ENCODE measurements at regions not wholly inside any gene's neighbourhood (a gene's known extent, or its start where the extent isn't known, plus 50 kb on each side); places are given as distances from the start of the nearest gene placed in this dataset.
"Not testable (repeated sequence)": the region's sequence is repeated elsewhere in the genome, so short reads cannot be mapped to it uniquely, and the experiment has no call there.

DNA sequence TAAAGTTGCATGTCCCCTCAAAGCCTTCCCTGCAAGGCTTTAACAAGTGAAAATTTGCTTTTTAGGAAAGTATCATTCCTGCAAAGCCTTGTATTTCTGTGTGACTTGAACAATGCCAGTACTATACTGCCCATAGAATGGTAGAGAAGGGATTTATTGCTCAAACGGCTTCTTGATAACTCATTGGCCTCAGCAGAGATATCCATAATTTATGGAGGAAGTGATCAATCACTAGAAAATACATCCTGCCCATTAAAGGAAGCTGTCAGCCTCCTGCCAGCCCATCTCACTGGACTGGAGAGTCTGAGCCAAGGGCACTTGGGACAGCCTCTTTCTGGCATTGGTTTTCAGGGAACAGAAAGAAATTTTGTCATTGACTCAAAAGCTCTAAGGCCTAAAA is 152.6 kb downstream of the XPNPEP1 start:
- Histone ChIP-seq H3K9me3 (ENCODE audit: control insufficient read depth in 2 of 2, insufficient read depth in 1 of 2, low read length in 1 of 2) (no peaks in the 10 kb centered on the region), H3K36me3 (ENCODE audit: control insufficient read depth in 2 of 2, insufficient read depth in 2 of 2, low read length in 1 of 2) (no peaks in the 10 kb centered on the region), H3K27ac (ENCODE audit: low read depth in 1 of 2, low read length in 1 of 2) (no peak overlapping the region), H3K27me3 (ENCODE audit: control insufficient read depth in 2 of 2, insufficient read depth in 1 of 2, low read length in 1 of 2) (no peaks in the 10 kb centered on the region), H3K4me3 (ENCODE audit: low read length in 2 of 2) (no peak overlapping the region), H3K4me1 (ENCODE audit: control insufficient read depth in 2 of 2, insufficient read depth in 2 of 2, low read length in 2 of 2) (no peaks in the 10 kb centered on the region)
- WGBS, result 8% methylated on average over 1 of the region's 1 CpG
- DNase-seq (ENCODE audit: low read depth in 6 of 9, low spot score in 9 of 9), result no peak

DNA sequence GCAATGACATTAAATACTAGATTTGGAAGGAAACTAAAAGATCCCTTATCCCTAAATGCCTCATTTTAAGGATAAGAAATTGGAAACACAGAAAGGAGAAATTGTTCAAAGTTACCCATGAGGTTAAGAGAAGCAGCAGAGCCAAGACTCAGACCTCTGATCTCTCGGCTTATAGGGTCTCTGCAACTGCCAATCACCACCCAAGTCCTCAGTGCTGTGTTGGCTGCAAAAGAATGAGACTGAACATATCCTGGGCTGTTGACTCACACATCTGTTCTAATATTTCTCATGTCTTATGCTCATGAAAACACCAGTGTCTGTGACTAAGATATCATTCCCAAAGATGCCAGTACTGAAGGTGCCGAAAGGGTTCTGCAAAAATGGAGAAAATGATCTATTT is 153.3 kb downstream of the XPNPEP1 start:
- Histone ChIP-seq H3K36me3 (ENCODE audit: control insufficient read depth in 2 of 2, insufficient read depth in 2 of 2, low read length in 1 of 2) (no peaks in the 10 kb centered on the region), H3K27ac (ENCODE audit: low read depth in 1 of 2, low read length in 1 of 2) (no peak overlapping the region), H3K27me3 (ENCODE audit: control insufficient read depth in 2 of 2, insufficient read depth in 1 of 2, low read length in 1 of 2) (no peaks in the 10 kb centered on the region), H3K9me3 (ENCODE audit: control insufficient read depth in 2 of 2, insufficient read depth in 1 of 2, low read length in 1 of 2) (no peaks in the 10 kb centered on the region), H3K4me3 (ENCODE audit: low read length in 2 of 2) (no peak overlapping the region), H3K4me1 (ENCODE audit: control insufficient read depth in 2 of 2, insufficient read depth in 2 of 2, low read length in 2 of 2) (no peaks in the 10 kb centered on the region)
- no peak for DNase-seq (ENCODE audit: low read depth in 6 of 9, low spot score in 9 of 9)
- whole genome bisulfite sequencing, result 89% methylated on average over 2 of the region's 2 CpGs

DNA sequence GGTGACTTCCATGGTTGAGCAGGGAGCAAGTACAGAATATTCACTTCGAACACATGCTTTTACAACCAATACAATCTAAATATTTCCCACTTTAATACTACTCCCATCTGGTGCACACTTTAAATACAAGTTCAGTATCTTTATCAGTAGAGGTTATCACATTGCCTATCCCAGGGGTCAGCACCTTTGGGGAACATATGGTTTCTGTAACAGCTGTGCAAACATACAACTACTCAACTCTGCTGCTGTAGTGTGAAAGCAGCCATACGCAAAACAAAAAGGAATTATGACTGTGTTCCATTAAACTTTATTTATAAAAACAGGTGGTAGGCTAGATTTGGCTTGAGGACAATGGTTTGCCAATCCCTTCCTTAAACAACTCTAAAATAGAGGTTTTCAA is 157.5 kb downstream of the XPNPEP1 start:
- H3K36me3 ChIP-seq (ENCODE audit: control insufficient read depth in 2 of 2, insufficient read depth in 2 of 2, low read length in 1 of 2), result no peaks in the 10 kb centered on the region
- no peak overlapping the region for H3K4me3 ChIP-seq (ENCODE audit: low read length in 2 of 2)
- no peaks in the 10 kb centered on the region for H3K27me3 ChIP-seq (ENCODE audit: control insufficient read depth in 2 of 2, insufficient read depth in 1 of 2, low read length in 1 of 2)
- DNase-seq (ENCODE audit: low read depth in 6 of 9, low spot score in 9 of 9), result no peak
- no peaks in the 10 kb centered on the region for H3K4me1 ChIP-seq (ENCODE audit: control insufficient read depth in 2 of 2, insufficient read depth in 2 of 2, low read length in 2 of 2)
- WGBS, result 97% methylated on average over 2 of the region's 2 CpGs
- H3K9me3 ChIP-seq (ENCODE audit: control insufficient read depth in 2 of 2, insufficient read depth in 1 of 2, low read length in 1 of 2), result no peaks in the 10 kb centered on the region
- no peak overlapping the region for H3K27ac ChIP-seq (ENCODE audit: low read depth in 1 of 2, low read length in 1 of 2)

DNA sequence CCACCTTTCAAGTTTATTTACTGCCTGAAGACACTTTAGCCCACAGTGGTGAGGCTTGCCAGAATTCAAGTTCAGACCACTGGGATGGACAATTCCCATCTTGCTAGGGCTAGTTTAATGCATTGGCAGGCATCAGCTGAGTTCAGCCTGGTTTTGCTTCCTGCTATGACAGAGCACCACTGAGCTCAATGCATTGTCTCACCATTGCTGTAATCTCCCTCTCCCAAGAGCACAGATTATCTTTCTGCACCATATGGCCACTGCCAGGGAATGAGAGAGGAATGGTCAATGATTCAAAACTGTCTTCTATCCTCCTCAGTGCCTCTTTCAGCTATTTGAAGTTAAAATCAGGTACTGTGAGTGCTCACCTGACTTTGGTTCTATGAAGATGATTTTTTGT is 160.8 kb downstream of the XPNPEP1 start:
- H3K4me1 ChIP-seq (ENCODE audit: control insufficient read depth in 2 of 2, insufficient read depth in 2 of 2, low read length in 2 of 2), result no peaks in the 10 kb centered on the region
- no peaks in the 10 kb centered on the region for H3K27me3 ChIP-seq (ENCODE audit: control insufficient read depth in 2 of 2, insufficient read depth in 1 of 2, low read length in 1 of 2)
- no peak for DNase-seq (ENCODE audit: low read depth in 6 of 9, low spot score in 9 of 9)
- H3K9me3 ChIP-seq (ENCODE audit: control insufficient read depth in 2 of 2, insufficient read depth in 1 of 2, low read length in 1 of 2), result no peaks in the 10 kb centered on the region
- H3K36me3 ChIP-seq (ENCODE audit: control insufficient read depth in 2 of 2, insufficient read depth in 2 of 2, low read length in 1 of 2), result no peaks in the 10 kb centered on the region
- H3K27ac ChIP-seq (ENCODE audit: low read depth in 1 of 2, low read length in 1 of 2), result no peak overlapping the region
- H3K4me3 ChIP-seq (ENCODE audit: low read length in 2 of 2), result no peak overlapping the region

DNA sequence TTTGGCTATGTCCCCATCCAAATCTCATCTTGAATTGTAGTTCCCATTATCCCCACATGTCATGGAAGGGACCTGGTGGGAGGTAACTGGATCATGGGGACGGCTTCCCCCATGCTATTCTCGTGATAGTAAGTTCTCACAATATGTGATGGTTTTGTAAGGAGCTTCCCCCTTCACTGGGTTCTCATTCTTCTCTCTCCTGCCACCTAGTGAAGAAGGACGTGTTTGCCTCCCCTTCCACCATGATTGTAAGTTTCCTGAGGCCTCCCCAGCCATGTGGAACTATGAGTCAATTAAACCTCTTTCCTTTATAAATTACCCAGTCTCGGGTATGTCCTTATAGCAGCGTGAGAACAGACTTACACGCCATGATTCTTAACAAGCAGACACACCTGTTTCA is 165.6 kb downstream of the XPNPEP1 start:
- not testable (repeated sequence) for H3K27me3 ChIP-seq (ENCODE audit: control insufficient read depth in 2 of 2, insufficient read depth in 1 of 2, low read length in 1 of 2); H3K9me3 ChIP-seq (ENCODE audit: control insufficient read depth in 2 of 2, insufficient read depth in 1 of 2, low read length in 1 of 2); H3K4me3 ChIP-seq (ENCODE audit: low read length in 2 of 2); H3K36me3 ChIP-seq (ENCODE audit: control insufficient read depth in 2 of 2, insufficient read depth in 2 of 2, low read length in 1 of 2); H3K4me1 ChIP-seq (ENCODE audit: control insufficient read depth in 2 of 2, insufficient read depth in 2 of 2, low read length in 2 of 2); DNase-seq (ENCODE audit: low read depth in 6 of 9, low spot score in 9 of 9); H3K27ac ChIP-seq (ENCODE audit: low read depth in 1 of 2, low read length in 1 of 2)
- 80% methylated on average over 6 of the region's 6 CpGs for WGBS

DNA sequence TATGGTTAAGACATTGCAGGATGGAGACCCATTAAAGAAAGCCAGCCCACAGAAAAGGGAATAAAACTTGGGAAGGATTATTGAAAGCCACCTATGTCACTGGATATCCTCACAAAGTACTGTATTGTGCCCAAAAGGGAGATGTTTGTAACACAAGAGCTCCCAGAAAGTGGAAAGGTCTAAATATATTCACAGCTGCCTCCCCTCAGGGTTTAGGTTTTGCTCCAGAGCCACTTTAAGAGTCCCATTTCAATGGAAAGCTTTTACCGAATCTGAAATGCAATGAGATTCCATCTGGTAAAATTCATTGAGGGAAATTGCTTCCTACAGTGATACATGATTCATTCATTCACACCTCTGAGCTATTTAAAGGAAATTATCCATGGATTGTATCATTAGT is 176.4 kb downstream of the XPNPEP1 start:
- Histone ChIP-seq H3K9me3 (ENCODE audit: control insufficient read depth in 2 of 2, insufficient read depth in 1 of 2, low read length in 1 of 2) (no peaks in the 10 kb centered on the region), H3K4me1 (ENCODE audit: control insufficient read depth in 2 of 2, insufficient read depth in 2 of 2, low read length in 2 of 2) (no peaks in the 10 kb centered on the region), H3K27ac (ENCODE audit: low read depth in 1 of 2, low read length in 1 of 2) (no peak overlapping the region), H3K27me3 (ENCODE audit: control insufficient read depth in 2 of 2, insufficient read depth in 1 of 2, low read length in 1 of 2) (no peaks in the 10 kb centered on the region), H3K4me3 (ENCODE audit: low read length in 2 of 2) (no peak overlapping the region), H3K36me3 (ENCODE audit: control insufficient read depth in 2 of 2, insufficient read depth in 2 of 2, low read length in 1 of 2) (no peaks in the 10 kb centered on the region)
- WGBS, result 87% methylated on average over 1 of the region's 1 CpG
- DNase-seq (ENCODE audit: low read depth in 6 of 9, low spot score in 9 of 9), result no peak

DNA sequence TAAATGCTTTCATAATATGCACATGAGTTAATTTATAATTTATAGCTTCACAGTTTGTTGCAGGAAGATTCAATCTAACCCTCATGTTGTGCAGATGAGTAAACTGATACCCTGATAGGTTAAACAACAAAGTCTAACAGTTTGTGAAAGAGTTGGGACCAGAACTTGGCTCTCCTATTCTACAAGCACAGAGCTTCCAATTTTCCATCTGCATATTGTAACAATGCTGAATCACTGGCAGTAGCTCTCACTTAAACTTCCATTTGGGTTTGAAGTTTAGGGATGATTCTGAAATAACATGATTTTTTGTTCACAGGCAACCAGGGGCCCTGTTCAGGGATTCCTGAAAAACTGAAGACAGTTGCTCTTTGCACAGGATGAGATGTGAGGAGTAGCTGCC is 179.3 kb downstream of the XPNPEP1 start:
- H3K27me3 ChIP-seq (ENCODE audit: control insufficient read depth in 2 of 2, insufficient read depth in 1 of 2, low read length in 1 of 2), result no peaks in the 10 kb centered on the region
- H3K27ac ChIP-seq (ENCODE audit: low read depth in 1 of 2, low read length in 1 of 2), result no peak overlapping the region
- no peak overlapping the region for H3K4me3 ChIP-seq (ENCODE audit: low read length in 2 of 2)
- DNase-seq (ENCODE audit: low read depth in 6 of 9, low spot score in 9 of 9), result no peak
- no peaks in the 10 kb centered on the region for H3K9me3 ChIP-seq (ENCODE audit: control insufficient read depth in 2 of 2, insufficient read depth in 1 of 2, low read length in 1 of 2)
- H3K36me3 ChIP-seq (ENCODE audit: control insufficient read depth in 2 of 2, insufficient read depth in 2 of 2, low read length in 1 of 2), result no peaks in the 10 kb centered on the region
- H3K4me1 ChIP-seq (ENCODE audit: control insufficient read depth in 2 of 2, insufficient read depth in 2 of 2, low read length in 2 of 2), result no peaks in the 10 kb centered on the region

DNA sequence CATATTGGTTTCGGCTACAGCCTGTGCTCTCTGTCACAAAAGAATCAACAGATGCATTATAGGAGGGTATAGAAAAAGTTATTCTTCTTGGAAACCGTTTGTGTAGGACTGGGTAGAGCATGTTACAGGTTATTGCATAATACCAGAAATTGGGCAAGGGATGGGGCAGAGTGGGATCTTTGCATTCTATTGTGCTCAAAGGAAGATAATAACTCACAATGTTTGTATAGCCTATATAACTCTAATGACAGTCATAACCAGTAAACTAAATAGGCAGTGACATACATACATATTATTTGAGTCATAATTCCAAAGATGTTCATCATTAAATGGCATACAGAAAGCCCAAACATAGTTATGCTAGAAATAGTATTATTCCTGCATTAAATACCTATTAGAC is 179.7 kb downstream of the XPNPEP1 start:
- DNase-seq (ENCODE audit: low read depth in 6 of 9, low spot score in 9 of 9), result no peak
- H3K27me3 ChIP-seq (ENCODE audit: control insufficient read depth in 2 of 2, insufficient read depth in 1 of 2, low read length in 1 of 2), result no peaks in the 10 kb centered on the region
- no peak overlapping the region for H3K4me3 ChIP-seq (ENCODE audit: low read length in 2 of 2)
- no peaks in the 10 kb centered on the region for H3K36me3 ChIP-seq (ENCODE audit: control insufficient read depth in 2 of 2, insufficient read depth in 2 of 2, low read length in 1 of 2)
- no peak overlapping the region for H3K27ac ChIP-seq (ENCODE audit: low read depth in 1 of 2, low read length in 1 of 2)
- WGBS, result 72% methylated on average over 2 of the region's 2 CpGs
- H3K9me3 ChIP-seq (ENCODE audit: control insufficient read depth in 2 of 2, insufficient read depth in 1 of 2, low read length in 1 of 2), result no peaks in the 10 kb centered on the region
- H3K4me1 ChIP-seq (ENCODE audit: control insufficient read depth in 2 of 2, insufficient read depth in 2 of 2, low read length in 2 of 2), result no peaks in the 10 kb centered on the region

DNA sequence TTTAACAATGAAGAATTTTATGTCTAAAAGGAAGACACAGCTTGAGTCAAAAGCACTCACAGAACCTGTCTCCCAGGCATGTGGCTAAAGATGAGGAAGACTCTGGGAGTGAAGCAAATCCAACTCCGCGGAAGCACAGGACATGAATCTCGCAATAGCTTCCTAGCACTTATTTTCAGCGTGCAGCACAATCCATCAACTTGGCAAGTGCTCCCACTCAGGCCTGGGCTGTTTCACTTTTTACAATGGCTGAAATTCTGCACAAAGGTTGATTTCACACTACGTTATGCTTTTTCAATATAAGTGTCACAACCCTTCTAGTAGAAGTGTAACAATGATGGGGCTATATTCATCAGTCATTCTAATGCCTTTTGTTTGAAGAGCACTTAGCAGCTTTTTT is 180.2 kb downstream of the XPNPEP1 start:
- no peaks in the 10 kb centered on the region for H3K27me3 ChIP-seq (ENCODE audit: control insufficient read depth in 2 of 2, insufficient read depth in 1 of 2, low read length in 1 of 2)
- WGBS, result 32% methylated on average over 5 of the region's 5 CpGs
- H3K4me1 ChIP-seq (ENCODE audit: control insufficient read depth in 2 of 2, insufficient read depth in 2 of 2, low read length in 2 of 2), result no peaks in the 10 kb centered on the region
- no peak overlapping the region for H3K4me3 ChIP-seq (ENCODE audit: low read length in 2 of 2)
- DNase-seq (ENCODE audit: low read depth in 6 of 9, low spot score in 9 of 9), result no peak
- H3K27ac ChIP-seq (ENCODE audit: low read depth in 1 of 2, low read length in 1 of 2), result no peak overlapping the region
- no peaks in the 10 kb centered on the region for H3K9me3 ChIP-seq (ENCODE audit: control insufficient read depth in 2 of 2, insufficient read depth in 1 of 2, low read length in 1 of 2)
- H3K36me3 ChIP-seq (ENCODE audit: control insufficient read depth in 2 of 2, insufficient read depth in 2 of 2, low read length in 1 of 2), result no peaks in the 10 kb centered on the region

DNA sequence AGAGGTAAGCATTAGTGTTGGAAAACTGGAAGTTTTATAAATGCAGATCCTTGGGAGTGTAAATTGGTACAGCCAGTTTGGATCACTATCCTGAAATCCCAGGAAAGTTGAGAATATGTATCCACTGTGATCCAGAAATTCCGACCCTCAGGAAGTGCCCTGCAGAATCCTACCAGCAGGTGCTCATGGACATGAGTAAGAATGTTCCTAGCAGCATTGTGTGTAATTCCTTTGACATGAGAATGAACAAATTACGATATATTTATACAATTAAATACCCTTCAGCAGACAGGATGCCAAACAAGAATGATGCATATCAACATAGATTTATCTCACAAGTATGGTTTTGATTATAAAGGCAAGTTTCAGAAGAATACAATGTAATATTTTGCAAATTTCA is 181.6 kb downstream of the XPNPEP1 start:
- no peak for DNase-seq (ENCODE audit: low read depth in 6 of 9, low spot score in 9 of 9)
- Histone ChIP-seq H3K4me3 (ENCODE audit: low read length in 2 of 2) (no peak overlapping the region), H3K27me3 (ENCODE audit: control insufficient read depth in 2 of 2, insufficient read depth in 1 of 2, low read length in 1 of 2) (no peaks in the 10 kb centered on the region), H3K27ac (ENCODE audit: low read depth in 1 of 2, low read length in 1 of 2) (no peak overlapping the region), H3K36me3 (ENCODE audit: control insufficient read depth in 2 of 2, insufficient read depth in 2 of 2, low read length in 1 of 2) (no peaks in the 10 kb centered on the region), H3K9me3 (ENCODE audit: control insufficient read depth in 2 of 2, insufficient read depth in 1 of 2, low read length in 1 of 2) (no peaks in the 10 kb centered on the region), H3K4me1 (ENCODE audit: control insufficient read depth in 2 of 2, insufficient read depth in 2 of 2, low read length in 2 of 2) (no peaks in the 10 kb centered on the region)
- 84% methylated on average over 2 of the region's 2 CpGs for WGBS
